ENCODE measurements at regions not wholly inside any gene's neighbourhood (a gene's known extent, or its start where the extent isn't known, plus 50 kb on each side); places are given as distances from the start of the nearest gene placed in this dataset.

- no peak for TF ChIP-seq CTCF (IDR thresholded peaks at IDR 0.05; ENCODE audit: insufficient read depth, low read length, poor library complexity, severe bottlenecking)
- TF ChIP-seq EZH2phosphoT487 (conservative IDR thresholded peaks at IDR 0.05; ENCODE audit: low read length), result no peak
These were observed 127.5 kb upstream of the ADAMTS5 start for GRCh38 chr21:27094184-27094948.
